ENCODE measurements at regions not wholly inside any gene's neighbourhood (a gene's known extent, or its start where the extent isn't known, plus 50 kb on each side); places are given as distances from the start of the nearest gene placed in this dataset.
"Not testable (repeated sequence)": the region's sequence is repeated elsewhere in the genome, so short reads cannot be mapped to it uniquely, and the experiment has no call there.

DNA sequence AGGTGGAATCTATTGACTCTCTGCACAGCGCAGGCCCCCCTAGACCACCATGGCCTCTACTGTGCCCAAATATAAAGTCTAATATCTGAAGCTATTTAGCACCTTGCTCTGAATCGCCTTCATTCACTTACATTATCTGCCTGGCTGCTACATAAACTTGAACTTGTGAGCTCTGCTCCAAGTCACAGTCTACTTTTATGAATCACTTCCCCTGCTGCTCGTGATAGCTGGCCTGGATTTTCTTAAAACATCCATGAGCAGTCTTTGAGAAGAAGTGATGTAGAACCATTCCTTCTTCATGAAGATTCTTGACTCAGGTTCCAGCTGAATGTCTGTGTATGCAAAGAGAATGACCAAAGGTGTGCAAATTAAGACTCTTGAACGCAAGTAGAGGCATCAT lies 359.5 kb downstream of the RND3 start:
- no peak for DNase-seq

GRCh38 chr2:150127346-150127990 lies 360.0 kb downstream of the RND3 start:
- no peak for DNase-seq

GRCh38 chr2:150126839-150127238 lies 360.6 kb downstream of the RND3 start:
- no peak for DNase-seq

- DNase-seq, result no peak
These were observed 361.2 kb downstream of the RND3 start for GRCh38 chr2:150126143-150126740.

DNA sequence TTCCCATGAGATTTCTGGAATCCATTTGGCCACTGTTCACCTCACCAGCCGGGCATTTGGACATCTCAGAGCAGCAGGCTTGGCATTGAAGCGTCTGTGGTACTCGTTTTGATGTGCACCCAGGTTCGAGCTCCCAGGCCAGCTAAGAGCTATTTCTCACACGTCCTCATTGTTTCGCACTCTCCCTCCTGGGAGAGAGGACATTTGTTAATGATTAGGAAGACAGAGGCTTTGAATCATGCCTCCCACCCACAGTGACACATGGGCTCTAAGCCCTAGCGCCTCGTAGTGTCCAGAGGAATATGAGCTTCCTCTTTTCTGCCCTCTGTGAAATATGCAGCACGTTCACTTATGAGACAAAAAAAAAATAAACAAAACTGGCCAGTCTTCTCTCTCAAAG lies 361.8 kb downstream of the RND3 start:
- DNase-seq, result no peak

- DNase-seq, result no peak
These were observed 362.3 kb downstream of the RND3 start for GRCh38 chr2:150125188-150125587.

DNA sequence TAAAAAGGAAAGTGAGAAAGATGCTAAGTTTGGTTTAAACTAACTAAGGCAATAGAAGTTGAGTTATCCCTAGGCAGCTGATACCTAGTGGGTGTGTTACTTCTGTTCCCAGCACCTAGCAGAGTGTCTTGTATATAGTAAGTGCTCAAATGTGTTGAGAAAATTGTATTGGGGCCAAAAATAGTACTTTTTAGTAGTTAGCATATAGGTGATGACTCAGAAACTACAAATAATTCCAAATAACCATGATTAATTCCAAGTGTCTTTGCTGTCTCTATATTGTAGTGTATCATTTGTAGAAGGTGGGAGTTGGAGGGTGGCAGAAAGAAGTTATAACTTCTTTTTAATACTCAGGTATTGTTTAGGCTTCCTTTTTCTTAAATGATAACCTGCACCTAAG lies 362.7 kb downstream of the RND3 start:
- no peak for DNase-seq

DNA sequence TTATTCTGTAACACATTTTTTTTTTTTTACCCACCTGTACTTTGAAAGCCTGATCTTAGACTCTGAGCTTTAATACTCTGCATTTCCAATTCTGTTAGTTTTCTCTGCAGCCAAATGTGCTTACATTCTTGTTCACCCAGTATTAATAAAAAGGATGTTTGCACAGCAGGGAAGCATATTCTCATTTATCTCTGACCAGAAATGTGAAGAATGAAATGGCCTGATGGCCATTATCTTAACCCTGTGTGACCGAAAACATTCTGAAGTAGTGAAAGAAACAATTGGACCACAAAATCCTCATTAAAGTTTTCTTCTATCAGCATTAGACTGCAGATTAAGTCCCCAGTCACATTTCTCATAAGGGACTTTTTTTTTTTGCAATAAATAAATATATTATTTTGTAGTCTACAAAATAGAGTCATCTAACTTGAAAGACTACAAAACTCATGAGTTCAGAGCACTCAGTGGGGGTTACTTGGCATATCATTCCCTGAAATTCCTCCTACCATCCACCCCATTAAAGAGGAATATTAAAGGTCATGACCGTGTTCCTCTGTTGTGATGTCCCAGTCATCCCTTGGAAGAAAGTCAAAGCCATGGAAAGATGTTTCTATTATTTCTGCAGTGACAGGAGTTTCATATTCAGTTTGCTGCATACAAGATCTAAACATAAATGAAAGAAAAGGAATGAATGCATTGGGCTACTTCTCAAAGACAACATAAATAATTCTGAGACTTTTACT lies 364.4 kb downstream of the RND3 start:
- no peak for DNase-seq

- no peak for DNase-seq
These were observed 365.3 kb downstream of the RND3 start for GRCh38 chr2:150122156-150122555.

DNA sequence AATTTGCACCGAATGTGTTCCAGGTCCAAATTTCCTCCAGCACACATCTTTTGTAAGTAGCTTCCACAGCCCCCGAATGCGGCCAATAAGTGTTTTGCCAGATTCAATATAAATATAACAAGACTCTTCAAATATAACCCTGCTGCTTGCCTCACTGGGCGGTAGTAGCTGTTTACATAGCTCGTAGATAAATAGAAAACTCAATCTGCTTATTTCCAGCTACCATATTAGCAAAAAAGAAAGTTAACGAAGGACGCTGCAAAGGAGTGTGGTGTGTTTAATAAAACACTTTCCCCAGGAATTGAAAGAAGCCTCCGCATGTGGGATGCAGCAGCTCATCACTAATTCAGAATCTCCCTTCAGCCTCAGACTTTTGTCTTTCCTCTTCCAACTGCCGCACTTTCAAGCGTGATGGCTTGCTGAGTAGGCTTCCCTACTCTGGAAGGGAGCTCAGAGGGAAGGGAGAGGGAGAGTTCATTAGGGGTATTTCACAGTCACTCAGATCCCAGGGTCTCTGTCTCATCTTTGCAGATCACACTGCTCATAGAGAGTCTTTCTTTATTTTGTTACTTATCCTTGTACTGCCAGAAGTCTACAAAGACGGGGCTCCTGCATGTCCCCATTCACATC lies 367.0 kb downstream of the RND3 start:
- DNase-seq, result no peak

DNA sequence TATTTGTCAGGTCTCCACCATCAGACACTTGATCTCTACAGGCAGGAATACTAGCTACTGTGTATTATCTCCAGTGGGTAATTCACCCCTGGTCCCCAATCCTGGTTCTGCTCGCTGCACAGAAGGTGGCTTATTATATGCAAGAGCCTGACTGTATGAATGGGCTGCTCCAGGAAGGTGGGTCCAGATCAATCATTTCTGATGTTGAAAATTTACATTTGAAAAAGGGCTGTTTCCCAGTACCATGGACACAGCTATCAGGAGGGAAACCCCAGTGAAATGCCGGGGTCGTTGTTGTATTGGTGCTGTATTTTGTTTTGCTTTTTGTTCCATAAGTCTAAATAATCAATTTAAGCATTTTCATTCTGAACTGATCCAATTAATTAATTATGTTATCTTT lies 367.6 kb downstream of the RND3 start:
- DNase-seq, result no peak

- DNase-seq, result not testable (repeated sequence)
These were observed 373.4 kb downstream of the RND3 start for GRCh38 chr2:150114089-150114488.

- no peak for DNase-seq
These were observed 376.9 kb downstream of the RND3 start for GRCh38 chr2:150110548-150110947.

DNA sequence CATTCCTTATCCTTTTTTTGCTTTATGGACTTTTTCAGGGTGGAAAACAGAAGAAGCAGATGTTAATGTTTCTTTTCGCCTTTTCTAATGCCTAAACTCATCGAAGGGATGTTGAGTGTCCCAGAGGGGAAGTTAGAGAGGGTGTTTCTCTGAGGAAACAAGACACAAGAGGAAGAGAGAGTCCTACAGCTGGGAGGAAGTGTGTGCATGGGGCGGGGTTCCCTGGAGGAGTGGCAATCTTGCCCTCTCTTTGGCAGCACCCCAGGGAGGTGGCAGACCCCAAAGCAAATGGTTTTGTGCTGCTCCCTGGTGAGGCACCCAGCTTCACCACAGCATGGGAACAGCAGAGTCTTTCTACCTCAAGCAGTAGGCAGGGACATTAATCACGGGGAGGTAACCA lies 377.6 kb downstream of the RND3 start:
- no peak for DNase-seq

DNA sequence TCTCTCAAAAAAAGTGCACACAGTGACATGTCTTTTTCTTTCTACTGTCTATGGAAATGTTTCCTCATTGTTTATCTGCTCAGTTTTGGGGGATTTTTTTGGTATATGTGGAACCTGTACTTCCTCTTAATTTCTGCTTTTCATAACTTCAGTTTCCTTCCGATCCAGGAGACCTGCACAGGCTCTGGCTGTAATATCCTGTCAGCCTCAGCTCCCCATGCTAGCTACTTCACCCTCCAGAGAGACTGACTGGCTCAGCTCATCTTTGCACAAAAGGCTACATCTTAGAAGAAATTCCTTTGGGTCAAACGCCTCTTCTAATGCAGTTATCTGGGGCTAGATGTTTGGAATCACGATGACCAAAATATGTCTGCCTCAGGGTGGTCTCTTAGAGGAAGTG lies 378.4 kb downstream of the RND3 start:
- DNase-seq, result no peak

GRCh38 chr2:150107816-150108215 lies 379.7 kb downstream of the RND3 start:
- DNase-seq, result no peak

- DNase-seq, result no peak
These were observed 380.3 kb downstream of the RND3 start for GRCh38 chr2:150107170-150107569.

- no peak for DNase-seq
These were observed 385.5 kb downstream of the RND3 start for GRCh38 chr2:150101947-150102346.

GRCh38 chr2:150100834-150101233 lies 386.6 kb downstream of the RND3 start:
- no peak for DNase-seq

DNA sequence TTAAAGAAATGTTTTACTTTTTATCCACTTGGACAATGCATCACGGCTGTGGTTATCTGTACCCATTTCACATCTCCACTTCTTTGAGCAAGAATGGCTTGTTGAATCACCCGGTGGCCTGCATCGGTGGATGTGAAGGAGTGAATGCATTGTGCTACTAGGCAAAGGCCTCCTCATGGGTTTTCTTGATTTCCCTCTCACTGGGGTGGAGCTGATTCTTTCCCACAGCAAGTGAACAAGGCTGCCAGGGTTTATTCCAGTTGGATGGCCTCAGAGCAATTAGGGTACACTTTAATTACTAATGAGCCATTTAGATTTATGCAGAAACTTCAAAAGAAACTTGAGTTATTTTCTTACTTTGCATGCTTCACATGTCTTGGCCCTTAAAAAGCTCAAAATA lies 387.1 kb downstream of the RND3 start:
- no peak for DNase-seq

DNA sequence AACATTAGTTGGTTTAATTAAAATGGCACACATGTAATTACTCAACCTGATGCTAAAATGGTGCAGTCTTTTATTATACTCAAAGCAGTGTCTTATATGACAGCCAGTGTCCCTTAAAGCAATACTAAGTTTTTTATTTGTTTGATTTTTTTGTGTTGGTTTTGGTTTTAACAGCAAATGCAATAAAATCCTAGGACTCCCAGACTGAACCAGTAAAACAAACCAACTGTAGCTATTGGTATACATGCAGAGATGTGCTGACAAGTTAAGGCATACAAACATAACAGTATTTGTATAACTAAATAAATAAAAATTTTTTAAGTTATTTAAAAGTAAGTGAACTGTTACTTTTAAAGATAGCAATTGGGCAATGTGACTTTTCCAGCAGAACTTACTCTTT lies 387.7 kb downstream of the RND3 start:
- no peak for DNase-seq

- no peak for DNase-seq
These were observed 389.5 kb downstream of the RND3 start for GRCh38 chr2:150097901-150098531.

DNA sequence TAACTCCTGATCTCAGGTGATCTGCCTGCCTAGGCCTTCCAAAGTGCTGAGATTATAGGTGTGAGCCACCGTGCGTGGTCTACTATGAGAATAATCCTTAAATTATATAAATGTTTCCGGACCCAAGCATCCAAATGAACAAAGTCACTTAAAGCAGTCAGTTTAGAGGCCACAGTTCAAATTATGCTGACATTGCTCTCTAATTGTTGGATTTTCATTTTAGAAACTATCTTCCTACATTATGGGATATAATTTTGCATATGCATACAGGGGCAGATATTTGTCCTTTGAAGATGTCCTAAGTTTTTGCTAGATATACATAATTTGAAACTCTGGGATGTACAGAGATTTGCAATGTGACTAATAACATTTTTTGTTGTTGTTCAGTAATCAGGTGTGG lies 390.1 kb downstream of the RND3 start:
- DNase-seq, result no peak
